ENCODE measurements at regions not wholly inside any gene's neighbourhood (a gene's known extent, or its start where the extent isn't known, plus 50 kb on each side); places are given as distances from the start of the nearest gene placed in this dataset.
"Not testable (repeated sequence)": the region's sequence is repeated elsewhere in the genome, so short reads cannot be mapped to it uniquely, and the experiment has no call there.

- H3K4me1 ChIP-seq, result no peaks in the 10 kb centered on the region
- no peak for DNase-seq
- no peak overlapping the region for H3K4me3 ChIP-seq (ENCODE audit: low read depth, low read length)
- H3K9me3 ChIP-seq, result no peaks in the 10 kb centered on the region
- H3K36me3 ChIP-seq, result no peaks in the 10 kb centered on the region
- H3K27me3 ChIP-seq, result no peaks in the 10 kb centered on the region
- TF ChIP-seq CTCF (IDR thresholded peaks at IDR 0.05; ENCODE audit: low read depth, low read length), result no peak
Observed at GRCh38 chr3:20246662-20247061, 60.7 kb upstream of the SGO1 start.

GRCh38 chr3:20245781-20246180 is 59.8 kb upstream of the SGO1 start:
- H3K4me1 ChIP-seq, result no peaks in the 10 kb centered on the region
- no peak for TF ChIP-seq CTCF (IDR thresholded peaks at IDR 0.05; ENCODE audit: low read depth, low read length)
- H3K27me3 ChIP-seq, result no peaks in the 10 kb centered on the region
- DNase-seq, result no peak
- H3K9me3 ChIP-seq, result no peaks in the 10 kb centered on the region
- H3K4me3 ChIP-seq (ENCODE audit: low read depth, low read length), result no peak overlapping the region
- no peaks in the 10 kb centered on the region for H3K36me3 ChIP-seq

DNA sequence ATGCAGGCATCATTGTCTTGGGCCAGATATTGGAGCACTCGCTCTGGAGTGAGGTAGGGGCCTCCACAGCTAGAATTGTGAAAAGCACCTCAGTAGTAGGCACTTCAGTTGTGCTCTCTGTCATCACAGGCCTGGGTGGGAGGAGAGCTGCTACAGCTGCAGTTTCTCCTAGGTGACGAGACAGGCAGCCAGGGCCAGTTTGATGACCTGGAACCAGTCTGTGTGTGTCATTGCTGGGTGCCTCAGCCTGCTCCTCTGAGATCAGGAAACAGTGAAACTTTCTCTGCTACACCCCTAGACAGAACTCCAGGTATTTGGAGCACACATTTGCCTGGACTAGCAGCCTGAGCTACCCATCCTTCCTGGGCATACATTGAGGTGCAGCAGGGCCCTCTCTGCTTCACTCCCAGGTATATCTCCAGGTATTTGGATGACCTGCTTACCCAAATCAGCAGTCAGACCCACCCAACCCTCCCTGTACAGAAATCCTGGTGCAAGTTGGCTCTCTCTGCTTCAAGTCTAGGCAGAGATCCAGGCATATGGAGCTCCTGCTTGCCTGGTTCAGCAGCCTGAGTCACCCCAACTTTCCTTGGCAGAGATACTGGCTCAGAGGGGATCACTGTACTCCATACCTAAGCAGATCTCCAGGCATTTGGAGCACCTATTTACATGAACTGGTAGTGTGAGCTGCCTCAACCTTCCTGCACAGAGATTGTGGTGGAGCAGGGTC is 54.3 kb upstream of the SGO1 start:
- no peak for DNase-seq
- Histone ChIP-seq H3K4me1 (no peaks in the 10 kb centered on the region), H3K36me3 (no peaks in the 10 kb centered on the region), H3K4me3 (ENCODE audit: low read depth, low read length) (no peak overlapping the region), H3K27me3 (no peaks in the 10 kb centered on the region), H3K9me3 (no peaks in the 10 kb centered on the region)
- TF ChIP-seq CTCF (IDR thresholded peaks at IDR 0.05; ENCODE audit: low read depth, low read length), result no peak

GRCh38 chr3:20238199-20238598 is 52.2 kb upstream of the SGO1 start:
- not testable (repeated sequence) for DNase-seq; H3K9me3 ChIP-seq; H3K36me3 ChIP-seq; H3K4me3 ChIP-seq (ENCODE audit: low read depth, low read length); H3K4me1 ChIP-seq; H3K27me3 ChIP-seq

GRCh38 chr3:20236603-20237002 is 50.6 kb upstream of the SGO1 start:
- TF ChIP-seq CTCF (IDR thresholded peaks at IDR 0.05; ENCODE audit: low read depth, low read length), result no peak
- DNase-seq, result no peak
- Histone ChIP-seq H3K9me3 (no peaks in the 10 kb centered on the region), H3K36me3 (no peaks in the 10 kb centered on the region), H3K4me1 (no peaks in the 10 kb centered on the region), H3K4me3 (ENCODE audit: low read depth, low read length) (no peak overlapping the region), H3K27me3 (no peaks in the 10 kb centered on the region)

Measured in BE2C (cell line).